Tibial nerve (tissue), 4 donors: ENCODE measurements at regions not wholly inside any gene's neighbourhood (a gene's known extent, or its start where the extent isn't known, plus 50 kb on each side); places are given as distances from the start of the nearest gene placed in this dataset.
"Not testable (repeated sequence)": the region's sequence is repeated elsewhere in the genome, so short reads cannot be mapped to it uniquely, and the experiment has no call there.

Experiments
- DNase-seq, 2 donors: peaks; one replicate each; pipeline ENCODE4 v3.0.0-alpha.2; 2019; ENCODE audit warnings: low spot score in 2 of 2
- H3K27ac ChIP-seq, 4 donors: fragments of 200-600 bp; sonication (generic) in 3 of 4; one replicate each; pipeline ENCODE4 v1.5.1; 2017 to 2019; ENCODE audit warnings: mild to moderate bottlenecking in 1 of 4
- H3K27me3 ChIP-seq, 2 donors: fragments of 200-600 bp; sonication (generic) in 1 of 2; one replicate each; pipeline versions ENCODE4 v1.5.1 to v1.6.0; 2017 to 2019
- H3K36me3 ChIP-seq, 3 donors: fragments of 200-600 bp; sonication (generic); one replicate each; pipeline ENCODE4 v1.5.1; 2018 to 2019
- H3K4me1 ChIP-seq, 4 donors: fragments of 200-600 bp; sonication (generic) in 3 of 4; one replicate each; pipeline ENCODE4 v1.5.1; 2017 to 2019
- H3K4me3 ChIP-seq, 4 donors: fragments of 200-600 bp; sonication (generic) in 3 of 4; one replicate each; pipeline ENCODE4 v1.5.1; 2017 to 2019; ENCODE audit warnings: mild to moderate bottlenecking in 1 of 4, moderate library complexity in 1 of 4
- H3K9me3 ChIP-seq, 4 donors: fragments of 200-600 bp; sonication (generic) in 3 of 4; one replicate each; pipeline ENCODE4 v1.5.1; 2017 to 2019
- CTCF ChIP-seq, 5 experiments: fragments of 200-600 bp in 3 of 5; fragments of 450-650 bp in 2 of 5; sonication (generic) in 3 of 5; IDR thresholded peaks; one replicate each; pipeline ENCODE4 v1.5.1; 2016 to 2019; ENCODE audit warnings: antibody characterized with exemption in 5 of 5, mild to moderate bottlenecking in 3 of 5, moderate library complexity in 2 of 5
- EP300 ChIP-seq, 2 donors: sonication (generic); formaldehyde crosslinking; IDR thresholded peaks; one replicate each; pipeline ENCODE4 v1.6.1; 2017; ENCODE audit warnings: antibody characterized with exemption in 2 of 2, mild to moderate bottlenecking in 1 of 2
- POLR2A ChIP-seq, 2 donors: fragments of 450-650 bp; IDR thresholded peaks; one replicate each; pipeline ENCODE4 v1.6.1; 2017; ENCODE audit warnings: antibody characterized with exemption in 2 of 2, mild to moderate bottlenecking in 2 of 2, moderate library complexity in 2 of 2
- WGBS, 2 donors: methylation state at CpG; one replicate each; pipeline ENCODE4 v1.1.5; 2018; 5-methylcytosine and 5-hydroxymethylcytosine counted together

- Histone ChIP-seq H3K27ac (no peak overlapping the region), H3K4me1 (no peaks in the 10 kb centered on the region), H3K36me3 (no peaks in the 10 kb centered on the region), H3K9me3 (peaks cover 0 to 4% (median 0%) of the 10 kb centered on the region in 4 donors), H3K4me3 (no peak overlapping the region), H3K27me3 (no peaks in the 10 kb centered on the region)
- TF ChIP-seq EP300 (IDR thresholded peaks at IDR 0.05): no peak
- no peak for TF ChIP-seq CTCF (IDR thresholded peaks at IDR 0.05)
- no peak for TF ChIP-seq POLR2A (IDR thresholded peaks at IDR 0.05)
- 0 to 48% methylated on average over 1 of the region's 1 CpG for WGBS, 2 donors
- DNase-seq: no peak
Measured at GRCh38 chr5:13339093-13339492, 605.4 kb downstream of the DNAH5 start.

- WGBS, 2 donors: 56 to 90% methylated on average over 4 of the region's 4 CpGs
- not testable (repeated sequence) for H3K9me3 ChIP-seq, H3K36me3 ChIP-seq, H3K27me3 ChIP-seq, DNase-seq, H3K4me1 ChIP-seq, H3K4me3 ChIP-seq, H3K27ac ChIP-seq
Measured at GRCh38 chr5:13335026-13335425, 609.5 kb downstream of the DNAH5 start.

- TF ChIP-seq EP300 (IDR thresholded peaks at IDR 0.05) (no peak), POLR2A (IDR thresholded peaks at IDR 0.05) (no peak), CTCF (IDR thresholded peaks at IDR 0.05) (no peak)
Measured at GRCh38 chr5:13331585-13331984, 612.9 kb downstream of the DNAH5 start.

DNA sequence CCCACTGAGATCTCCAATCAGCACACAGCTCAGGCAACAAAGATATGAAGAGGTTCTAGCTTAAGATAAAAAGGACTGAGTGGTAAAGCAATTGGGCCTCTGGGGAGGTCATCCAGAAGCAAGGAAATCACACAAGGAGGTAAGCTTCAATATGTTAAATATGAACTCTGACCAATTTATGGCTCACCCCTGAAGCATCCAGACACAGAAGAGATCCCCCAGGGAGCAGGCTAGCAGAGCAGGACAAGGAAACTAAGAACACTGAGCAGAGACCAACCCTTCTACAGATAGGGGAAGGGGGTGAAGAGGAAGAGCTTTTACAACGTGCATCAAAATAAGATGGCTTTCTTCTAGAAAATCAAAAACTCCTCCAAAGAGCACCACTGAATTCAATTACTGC lies 616.2 kb downstream of the DNAH5 start:
- no peaks in the 10 kb centered on the region for H3K36me3 ChIP-seq
- no peaks in the 10 kb centered on the region for H3K27me3 ChIP-seq
- DNase-seq: no peak
- no peak for TF ChIP-seq POLR2A (IDR thresholded peaks at IDR 0.05)
- TF ChIP-seq EP300 (IDR thresholded peaks at IDR 0.05): no peak
- no peak for TF ChIP-seq CTCF (IDR thresholded peaks at IDR 0.05)
- no peaks in the 10 kb centered on the region for H3K4me1 ChIP-seq
- peaks cover 0 to 5% (median 0%) of the 10 kb centered on the region in 4 donors for H3K9me3 ChIP-seq
- WGBS, 2 donors: 75 to 76% methylated on average over 1 of the region's 1 CpG
- no peak overlapping the region for H3K27ac ChIP-seq
- no peak overlapping the region for H3K4me3 ChIP-seq

More at GRCh38 chr5:13331585-13331984, 612.9 kb downstream of the DNAH5 start:
- H3K27me3 ChIP-seq: no peaks in the 10 kb centered on the region
- H3K36me3 ChIP-seq: no peaks in the 10 kb centered on the region
- WGBS, 2 donors: 72 to 85% methylated on average over 4 of the region's 6 CpGs
- H3K4me3 ChIP-seq: no peak overlapping the region
- no peak overlapping the region for H3K27ac ChIP-seq
- peaks cover 0 to 5% (median 0%) of the 10 kb centered on the region in 4 donors for H3K9me3 ChIP-seq
- no peaks in the 10 kb centered on the region for H3K4me1 ChIP-seq
- no peak for DNase-seq

- no peaks in the 10 kb centered on the region for H3K4me1 ChIP-seq
- no peak overlapping the region for H3K27ac ChIP-seq
- TF ChIP-seq EP300 (IDR thresholded peaks at IDR 0.05): no peak
- TF ChIP-seq POLR2A (IDR thresholded peaks at IDR 0.05): no peak
- TF ChIP-seq CTCF (IDR thresholded peaks at IDR 0.05): no peak
- no peak for DNase-seq
- no peaks in the 10 kb centered on the region for H3K36me3 ChIP-seq
- H3K4me3 ChIP-seq: no peak overlapping the region
- WGBS, 2 donors: 0 to 51% methylated on average over 1 of the region's 1 CpG
- H3K9me3 ChIP-seq: peaks cover 0 to under 1% (median 0%) of the 10 kb centered on the region in 4 donors
- H3K27me3 ChIP-seq: no peaks in the 10 kb centered on the region
Measured at GRCh38 chr5:13325765-13326164, 618.7 kb downstream of the DNAH5 start.

DNA sequence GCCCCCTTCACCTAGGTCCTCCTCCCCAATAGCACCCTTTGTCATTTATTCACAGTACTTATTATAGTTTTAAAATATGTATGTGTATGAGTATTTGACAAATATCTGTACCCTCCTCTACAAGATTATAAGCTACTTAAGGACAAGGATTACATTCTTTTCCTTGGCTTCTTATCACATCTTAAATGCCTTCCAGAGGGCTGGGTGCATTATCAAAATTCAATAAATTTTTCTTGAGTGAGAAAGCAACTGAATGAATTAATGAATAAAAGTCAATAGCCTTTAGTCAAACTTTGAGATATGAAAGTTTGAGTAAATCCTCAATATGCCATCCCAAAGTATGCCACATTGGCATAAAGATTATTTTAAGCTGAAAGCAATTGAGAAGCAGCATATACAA lies 621.7 kb downstream of the DNAH5 start:
- DNase-seq: no peak
- H3K27ac ChIP-seq: no peak overlapping the region
- no peak for TF ChIP-seq POLR2A (IDR thresholded peaks at IDR 0.05)
- H3K4me1 ChIP-seq: no peaks in the 10 kb centered on the region
- H3K4me3 ChIP-seq: no peak overlapping the region
- H3K36me3 ChIP-seq: no peaks in the 10 kb centered on the region
- H3K27me3 ChIP-seq: no peaks in the 10 kb centered on the region
- H3K9me3 ChIP-seq: peaks cover 0 to 8% (median 0%) of the 10 kb centered on the region in 4 donors
